GM19240 (cell line): ENCODE measurements at regions not wholly inside any gene's neighbourhood (a gene's known extent, or its start where the extent isn't known, plus 50 kb on each side); places are given as distances from the start of the nearest gene placed in this dataset.
"Not testable (repeated sequence)": the region's sequence is repeated elsewhere in the genome, so short reads cannot be mapped to it uniquely, and the experiment has no call there.

Experiments
- DNase-seq: peaks from one replicate; pipeline ENCODE4 v3.0.0; 2011; ENCODE audit warnings: low spot score; ENCODE audit not compliant: insufficient read length

- no peak for DNase-seq
Measured at GRCh38 chr7:24050991-24051560, 232.9 kb upstream of the NPY start.

- DNase-seq = no peak
Measured at GRCh38 chr7:24051651-24052050, 232.3 kb upstream of the NPY start.

DNA sequence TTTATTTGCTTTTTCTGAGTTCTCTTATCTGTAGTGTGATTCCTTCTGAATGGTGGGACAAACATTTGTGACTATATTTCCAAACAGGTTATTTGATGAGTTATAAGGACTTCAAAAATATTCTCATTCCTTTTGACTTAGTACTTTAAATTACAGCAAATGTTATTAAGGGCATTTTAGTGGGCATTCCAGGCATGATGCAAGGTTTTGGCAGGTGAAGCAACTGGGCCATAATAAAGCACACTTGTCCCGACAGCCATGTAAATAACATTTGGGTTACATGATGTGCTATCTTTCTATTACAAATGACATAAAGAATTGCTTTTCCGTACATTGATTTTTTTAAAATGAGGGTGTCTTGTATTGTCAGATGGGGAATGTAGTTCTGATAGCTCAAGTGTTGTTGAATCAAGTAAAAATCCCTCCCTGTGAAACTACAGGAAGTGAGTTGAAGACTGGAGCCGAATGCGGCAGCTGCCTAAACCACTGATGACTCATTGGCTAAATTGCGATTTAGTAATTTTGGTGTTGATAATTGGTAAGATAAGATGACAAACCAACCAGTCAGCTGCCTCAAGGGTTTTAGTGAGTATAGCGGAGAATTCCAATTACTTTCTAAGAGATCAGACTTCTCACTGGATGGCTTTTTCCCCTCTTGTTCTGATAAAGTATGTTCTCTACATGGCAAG is 231.3 kb upstream of the NPY start:
- no peak for DNase-seq

- no peak for DNase-seq
Measured at GRCh38 chr7:24054236-24054635, 229.8 kb upstream of the NPY start.

- DNase-seq = no peak
Measured at GRCh38 chr7:24057243-24057642, 226.7 kb upstream of the NPY start.

GRCh38 chr7:24058953-24059352 is 225.0 kb upstream of the NPY start:
- no peak for DNase-seq

GRCh38 chr7:24059775-24060174 is 224.2 kb upstream of the NPY start:
- DNase-seq = no peak

DNA sequence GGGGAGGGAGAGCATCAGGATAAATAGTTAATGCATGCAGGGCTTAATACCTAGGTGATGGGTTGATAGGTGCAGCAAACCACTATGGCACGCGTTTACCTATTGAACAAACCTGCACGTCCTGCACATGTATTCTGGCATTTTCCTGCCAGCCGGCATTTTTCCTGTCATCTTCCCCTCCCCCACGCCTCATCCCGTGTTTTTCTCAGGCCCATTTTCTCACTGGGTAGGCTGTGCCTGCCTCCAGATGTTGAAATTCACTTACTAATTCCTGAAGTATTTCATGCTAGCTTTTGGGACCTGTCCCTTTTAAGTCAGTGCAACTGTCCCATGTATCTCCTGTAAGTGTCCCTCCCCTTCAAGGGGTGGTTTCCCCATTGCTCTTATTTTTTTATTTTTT is 220.3 kb upstream of the NPY start:
- DNase-seq = no peak

- no peak for DNase-seq
Measured at GRCh38 chr7:24069751-24070150, 214.2 kb upstream of the NPY start.

GRCh38 chr7:24073651-24074420 is 210.2 kb upstream of the NPY start:
- no peak for DNase-seq

GRCh38 chr7:24075426-24075810 is 208.6 kb upstream of the NPY start:
- DNase-seq = no peak

- no peak for DNase-seq
Measured at GRCh38 chr7:24082826-24083225, 201.2 kb upstream of the NPY start.

DNA sequence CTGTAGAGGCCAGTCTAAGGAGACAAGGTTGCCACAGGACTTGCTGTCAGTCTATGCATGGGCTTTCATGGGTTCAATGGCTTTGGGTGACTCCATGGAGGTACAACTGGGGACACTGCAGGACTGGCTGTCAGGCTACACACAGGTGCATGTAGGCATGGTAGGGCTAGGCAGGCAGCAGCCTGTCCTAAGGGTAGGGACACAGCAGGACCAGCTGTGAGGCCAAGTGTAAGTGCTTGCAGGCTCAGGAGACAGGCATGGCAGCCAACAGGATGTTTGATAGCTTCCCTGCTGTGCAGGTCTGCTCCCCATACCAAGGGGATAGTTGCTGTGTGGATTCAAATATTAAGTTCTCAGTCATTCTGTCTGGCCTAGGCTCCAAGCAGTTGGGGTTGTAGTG is 181.0 kb upstream of the NPY start:
- no peak for DNase-seq

- DNase-seq = no peak
Measured at GRCh38 chr7:24108906-24109376, 175.0 kb upstream of the NPY start.

DNA sequence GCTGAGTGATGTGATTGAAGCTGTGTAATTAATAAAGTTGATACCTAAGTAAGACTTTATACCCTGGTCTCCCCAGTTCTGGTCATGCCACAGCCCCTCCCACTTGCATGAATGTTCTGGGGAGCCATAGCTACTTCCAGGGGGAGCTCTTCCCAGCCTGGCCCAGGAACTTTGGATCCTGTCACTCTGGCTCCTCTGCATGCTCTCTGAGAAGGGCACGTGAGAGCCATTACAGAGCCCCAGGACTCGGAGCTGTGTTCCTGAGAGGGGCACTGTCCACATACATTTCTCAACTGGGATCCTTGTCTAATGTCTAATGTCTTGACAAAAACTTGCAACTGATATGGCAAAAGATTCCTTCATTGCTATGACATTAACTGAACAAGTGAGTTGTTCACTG is 173.9 kb upstream of the NPY start:
- no peak for DNase-seq

DNA sequence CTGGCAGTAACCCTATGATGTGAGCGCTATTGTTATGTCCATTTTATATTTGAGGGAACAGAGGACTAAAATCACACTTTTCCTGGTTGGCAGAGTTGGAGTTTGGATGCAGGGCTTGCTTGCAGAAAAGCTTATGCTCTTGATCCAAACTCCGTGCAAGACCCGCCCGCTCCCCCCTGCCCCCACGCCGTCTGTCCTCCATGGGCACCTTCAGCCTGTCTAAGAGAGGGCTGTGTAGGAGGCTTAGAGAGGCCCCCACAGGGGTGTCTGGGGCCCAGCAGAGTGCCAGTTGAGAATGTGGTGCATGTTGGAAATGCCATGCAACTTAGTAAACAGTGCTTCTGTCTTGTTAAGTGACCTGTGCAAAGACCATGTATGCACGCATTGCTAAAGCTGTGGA is 170.5 kb upstream of the NPY start:
- DNase-seq = no peak

DNA sequence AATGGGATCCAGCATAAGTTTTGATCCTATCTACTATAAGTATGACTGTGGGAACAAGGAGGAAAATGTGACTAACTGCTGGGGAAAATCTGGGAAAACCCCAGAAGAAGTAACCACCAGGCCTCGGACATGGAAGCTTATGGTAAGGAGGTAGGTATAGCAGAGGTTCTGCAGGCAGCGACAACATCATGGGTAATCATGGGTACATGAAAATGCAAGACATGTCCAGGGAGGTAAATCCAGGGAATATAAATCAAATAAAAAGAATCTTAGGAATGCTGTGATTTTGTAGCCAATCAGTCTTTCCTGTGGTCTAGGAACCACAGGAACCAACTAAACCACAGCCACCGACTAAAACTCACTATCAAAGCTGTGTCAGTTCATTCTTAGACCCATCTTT is 168.3 kb upstream of the NPY start:
- DNase-seq = no peak

DNA sequence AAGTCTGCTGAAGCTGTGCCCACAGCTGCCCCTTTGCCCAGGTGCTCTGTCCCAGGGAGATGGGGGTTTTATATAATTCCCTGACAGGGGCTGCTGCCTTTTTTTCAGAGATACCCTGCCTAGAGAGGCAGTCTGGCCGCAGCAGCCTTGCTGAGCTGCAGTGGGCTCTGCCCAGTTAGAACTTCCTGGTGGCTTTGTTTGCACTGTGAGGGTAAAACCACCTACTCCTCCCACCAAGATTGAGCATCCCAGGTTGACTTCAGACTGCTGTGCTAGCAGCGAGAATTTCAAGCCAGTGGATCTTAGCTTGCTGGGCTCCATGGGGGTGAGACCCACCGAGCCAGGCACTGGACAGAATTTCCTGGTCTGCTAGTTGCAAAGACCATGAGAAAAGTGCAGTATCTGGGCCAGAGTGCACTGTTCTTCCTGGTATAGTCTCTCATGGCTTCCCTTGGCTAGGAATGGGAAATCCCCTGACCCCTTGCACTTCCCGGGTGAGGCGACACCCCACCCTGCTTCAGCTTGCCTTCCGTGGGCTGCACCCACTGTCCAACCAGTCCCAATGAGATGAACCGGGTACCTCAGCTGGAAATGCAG is 166.0 kb upstream of the NPY start:
- not testable (repeated sequence) for DNase-seq

- no peak for DNase-seq
Measured at GRCh38 chr7:24119852-24120251, 164.1 kb upstream of the NPY start.

GRCh38 chr7:24123076-24123475 is 160.9 kb upstream of the NPY start:
- no peak for DNase-seq

GRCh38 chr7:24125765-24126164 is 158.2 kb upstream of the NPY start:
- DNase-seq = no peak

- no peak for DNase-seq
Measured at GRCh38 chr7:24127930-24128329, 156.1 kb upstream of the NPY start.
